DMS53 treated with DMSO at 0.1 percent for 48 hours (cell line): ENCODE measurements at regions not wholly inside any gene's neighbourhood (a gene's known extent, or its start where the extent isn't known, plus 50 kb on each side); places are given as distances from the start of the nearest gene placed in this dataset.

Experiments
- DNase-seq: peaks from one replicate; lab custom pipeline; 2025; ENCODE audit not compliant: unreplicated experiment; lab: John Stamatoyannopoulos, UW

- DNase-seq, result no peak
Measured at GRCh38 chr6:87909849-87910248, 137.8 kb upstream of the SPACA1 start.

GRCh38 chr6:87908978-87909811 is 138.4 kb upstream of the SPACA1 start:
- no peak for DNase-seq

- no peak for DNase-seq
Measured at GRCh38 chr6:87907521-87907920, 140.1 kb upstream of the SPACA1 start.

GRCh38 chr6:87905101-87905641 is 142.5 kb upstream of the SPACA1 start:
- DNase-seq, result no peak

- no peak for DNase-seq
Measured at GRCh38 chr6:87904011-87904410, 143.6 kb upstream of the SPACA1 start.

GRCh38 chr6:87903323-87903722 is 144.3 kb upstream of the SPACA1 start:
- no peak for DNase-seq

- no peak for DNase-seq
Measured at GRCh38 chr6:87902383-87902782, 145.3 kb upstream of the SPACA1 start.

- DNase-seq, result no peak
Measured at GRCh38 chr6:87901613-87902012, 146.0 kb upstream of the SPACA1 start.

- no peak for DNase-seq
Measured at GRCh38 chr6:87900160-87900698, 147.4 kb upstream of the SPACA1 start.

- DNase-seq, result no peak
Measured at GRCh38 chr6:87899499-87900147, 148.0 kb upstream of the SPACA1 start.

- DNase-seq, result no peak
Measured at GRCh38 chr6:87897663-87898062, 150.0 kb upstream of the SPACA1 start.

- DNase-seq, result no peak
Measured at GRCh38 chr6:87897013-87897412, 150.6 kb upstream of the SPACA1 start.

GRCh38 chr6:87887266-87887665 is 160.4 kb upstream of the SPACA1 start:
- no peak for DNase-seq

- no peak for DNase-seq
Measured at GRCh38 chr6:87884203-87884602, 163.4 kb upstream of the SPACA1 start.

- no peak for DNase-seq
Measured at GRCh38 chr6:87881342-87881895, 166.2 kb upstream of the SPACA1 start.

GRCh38 chr6:87879132-87879861 is 168.3 kb upstream of the SPACA1 start:
- peak; percentile 12 for DNase-seq

- no peak for DNase-seq
Measured at GRCh38 chr6:87875781-87876180, 171.9 kb upstream of the SPACA1 start.

- no peak for DNase-seq
Measured at GRCh38 chr6:87873556-87873955, 171.5 kb upstream of the AKIRIN2 start.

GRCh38 chr6:87870556-87870955 is 168.5 kb upstream of the AKIRIN2 start:
- no peak for DNase-seq

GRCh38 chr6:87869064-87869905 is 167.3 kb upstream of the AKIRIN2 start:
- no peak for DNase-seq
